CD4-positive, alpha-beta T cell (primary cell): ENCODE measurements at regions not wholly inside any gene's neighbourhood (a gene's known extent, or its start where the extent isn't known, plus 50 kb on each side); places are given as distances from the start of the nearest gene placed in this dataset.

ENCODE experiments used
- ATAC-seq: fragments of 200-7000 bp; cut with Tn5 transposase; one replicate; pipeline ENCODE4 v1.10.0; 2022; ENCODE audit warnings: mild to moderate bottlenecking; ENCODE audit not compliant: poor library complexity
- CTCF ChIA-PET: fragments of 350-600 bp; sonication (Branson Sonifier 250); formaldehyde crosslinking; loops from one replicate; lab custom pipeline; 2021; ENCODE audit warnings: antibody characterized with exemption, inconsistent platforms; lab: Charles Lee
- POLR2A ChIA-PET: fragments of 350-600 bp; sonication (Branson Sonifier 250); formaldehyde crosslinking; loops from one replicate; lab custom pipeline; 2021; ENCODE audit warnings: antibody characterized with exemption, inconsistent platforms; lab: Charles Lee
- DNase-seq, 14 experiments: peaks; one replicate each; pipeline ENCODE4 v3.0.0-alpha.2; 2013 to 2020; ENCODE audit warnings: mixed read lengths in 2 of 14
- H3K27ac ChIP-seq, 2 donors: one replicate each; pipeline versions ENCODE4 v1.5.1 to v1.7.0; 2013; ENCODE audit warnings: low read length in 2 of 2, low read depth in 1 of 2, mild to moderate bottlenecking in 1 of 2
- H3K27me3 ChIP-seq, 2 experiments: 1 replicate in 1 of 2; 2 replicates in 1 of 2; pipeline versions ENCODE4 v1.6.1 to v1.7.0; 2013; ENCODE audit warnings: low read length in 2 of 2, control low read depth in 1 of 2, mild to moderate bottlenecking in 1 of 2, moderate library complexity in 1 of 2; ENCODE audit not compliant: insufficient read depth in 2 of 2, control insufficient read depth in 1 of 2
- H3K36me3 ChIP-seq: one replicate; pipeline ENCODE4 v1.6.1; 2013; ENCODE audit warnings: low read length, control low read depth; ENCODE audit not compliant: insufficient read depth
- H3K4me1 ChIP-seq: one replicate; pipeline ENCODE4 v1.6.1; 2013; ENCODE audit warnings: low read length, control low read depth; ENCODE audit not compliant: insufficient read depth
- H3K4me3 ChIP-seq: one replicate; pipeline ENCODE4 v1.5.1; 2013; ENCODE audit warnings: mild to moderate bottlenecking, low read length, moderate library complexity
- H3K9me3 ChIP-seq, 2 experiments: 1 replicate in 1 of 2; 2 replicates in 1 of 2; pipeline versions ENCODE4 v1.6.1 to v1.7.0; 2013; ENCODE audit warnings: low read length in 2 of 2, mild to moderate bottlenecking in 2 of 2, control low read depth in 1 of 2, moderate library complexity in 1 of 2; ENCODE audit not compliant: control insufficient read depth in 1 of 2, insufficient read depth in 1 of 2
- H3K27ac Mint-ChIP-seq: one replicate; pipeline ENCODE4 v1.8.0; 2020; ENCODE audit warnings: mixed read lengths
- H3K27me3 Mint-ChIP-seq: one replicate; pipeline ENCODE4 v1.8.0; 2021; ENCODE audit warnings: mixed read lengths
- H3K36me3 Mint-ChIP-seq: one replicate; pipeline ENCODE4 v1.8.0; 2021; ENCODE audit warnings: low read depth, mixed read lengths
- H3K4me1 Mint-ChIP-seq: one replicate; pipeline ENCODE4 v1.8.0; 2021; ENCODE audit warnings: low read depth, mixed read lengths
- H3K4me3 Mint-ChIP-seq: one replicate; pipeline ENCODE4 v1.8.0; 2020; ENCODE audit warnings: mild to moderate bottlenecking, mixed read lengths
- H3K9me3 Mint-ChIP-seq: one replicate; pipeline ENCODE4 v1.8.0; 2020; ENCODE audit warnings: mixed read lengths
- CTCF ChIP-seq: fragments of 200-600 bp; IDR thresholded peaks from one replicate; pipeline ENCODE4 v1.8.0; 2022; ENCODE audit warnings: antibody characterized with exemption, mild to moderate bottlenecking
- intact Hi-C, 2 experiments: fragments of 100-400 bp; cut with DNase I in 1 of 2; cut with micrococcal nuclease in 1 of 2; formaldehyde crosslinking; loops; one replicate each; pipeline versions ENCODE4 v1.15.1 to v1.9.0; 2023 to 2025; cut with DNase I, micrococcal nuclease

DNA sequence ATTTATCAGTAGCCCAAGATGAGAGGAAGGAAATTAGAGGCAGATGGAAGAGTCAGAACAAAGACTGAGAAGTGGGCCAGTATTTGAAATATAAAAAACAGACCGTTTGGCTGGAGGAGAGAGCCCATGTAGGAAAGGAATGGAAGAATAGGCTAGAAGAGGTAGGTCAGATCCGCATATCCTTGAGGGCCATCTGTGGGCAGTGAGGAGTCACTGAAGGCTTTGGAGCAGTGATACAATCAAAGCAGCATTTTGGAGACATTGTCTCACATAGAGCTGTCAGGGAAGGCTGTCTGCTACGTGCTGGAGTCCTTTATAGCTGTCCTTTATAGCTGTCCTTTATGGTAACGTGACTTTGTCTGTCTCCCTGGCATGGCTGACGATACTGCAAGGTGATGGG is 92.0 kb upstream of the VEPH1 start:
- H3K36me3 ChIP-seq = no peaks in the 10 kb centered on the region
- POLR2A ChIA-PET = no interaction called here
- H3K27me3 Mint-ChIP-seq = peaks cover 24% of the 10 kb centered on the region
- no peak overlapping the region for H3K4me3 ChIP-seq
- ATAC-seq (no peak), DNase-seq (no peak)
- no peaks in the 10 kb centered on the region for H3K4me1 Mint-ChIP-seq
- CTCF ChIA-PET = no interaction called here
- no peaks in the 10 kb centered on the region for H3K36me3 Mint-ChIP-seq
- H3K9me3 ChIP-seq = no peaks in the 10 kb centered on the region
- intact Hi-C loops = no loop called here
- H3K27me3 ChIP-seq = peaks cover 3 to 11% of the 10 kb centered on the region in 2 experiments
- H3K9me3 Mint-ChIP-seq = no peaks in the 10 kb centered on the region
- H3K27ac ChIP-seq = no peak overlapping the region
- H3K27ac Mint-ChIP-seq = no peak overlapping the region
- no peak for TF ChIP-seq CTCF
- H3K4me1 ChIP-seq = no peaks in the 10 kb centered on the region
- H3K4me3 Mint-ChIP-seq = no peak overlapping the region

GRCh38 chr3:157594413-157594812 is 91.2 kb upstream of the VEPH1 start:
- no peak for ATAC-seq
- Histone ChIP-seq H3K27ac (no peak overlapping the region), H3K4me3 (no peak overlapping the region), H3K27me3 (peaks cover 3 to 11% of the 10 kb centered on the region in 2 experiments), H3K4me1 (no peaks in the 10 kb centered on the region), H3K9me3 (no peaks in the 10 kb centered on the region), H3K36me3 (no peaks in the 10 kb centered on the region)
- CTCF ChIA-PET = interaction anchor here (0.7 kb wide), 1 partner anchor 18 kb away, joined by 4 read pairs; no protein-coding TSS in a partner anchor
- no peak for TF ChIP-seq CTCF
- no peak overlapping the region for H3K4me3 Mint-ChIP-seq
- no peak for DNase-seq
- H3K27ac Mint-ChIP-seq = no peak overlapping the region
- intact Hi-C loops = no loop called here
- peaks cover 29% of the 10 kb centered on the region for H3K27me3 Mint-ChIP-seq
- H3K4me1 Mint-ChIP-seq = no peaks in the 10 kb centered on the region
- POLR2A ChIA-PET = no interaction called here
- no peaks in the 10 kb centered on the region for H3K36me3 Mint-ChIP-seq
- no peaks in the 10 kb centered on the region for H3K9me3 Mint-ChIP-seq

DNA sequence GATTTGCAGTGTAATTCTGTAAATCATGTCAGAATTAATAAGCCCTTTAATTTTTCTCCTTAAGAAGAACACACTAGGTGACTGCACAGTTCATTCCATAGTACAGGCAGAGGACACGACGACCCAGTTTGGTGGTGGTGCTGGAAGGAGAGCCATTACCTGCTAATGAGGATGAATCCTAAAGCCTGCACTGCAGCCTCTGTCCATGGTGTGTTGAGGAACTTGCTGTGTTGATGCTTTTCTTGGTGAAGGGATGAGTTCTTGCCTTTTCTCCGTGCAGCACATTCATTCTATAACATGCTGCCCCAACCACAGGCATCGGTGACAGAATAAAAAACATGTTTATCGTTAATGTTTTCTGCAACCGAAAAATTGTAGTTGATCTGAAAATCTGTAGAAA is 89.6 kb upstream of the VEPH1 start:
- no peak for DNase-seq
- Histone ChIP-seq H3K36me3 (no peaks in the 10 kb centered on the region), H3K4me1 (no peaks in the 10 kb centered on the region), H3K4me3 (no peak overlapping the region), H3K27ac (no peak overlapping the region), H3K9me3 (no peaks in the 10 kb centered on the region), H3K27me3 (peaks cover 3 to 11% of the 10 kb centered on the region in 2 experiments)
- POLR2A ChIA-PET = no interaction called here
- TF ChIP-seq CTCF = no peak
- Mint-ChIP-seq H3K9me3 (no peaks in the 10 kb centered on the region), H3K27me3 (peaks cover 31% of the 10 kb centered on the region), H3K4me3 (no peak overlapping the region), H3K36me3 (no peaks in the 10 kb centered on the region), H3K27ac (no peak overlapping the region), H3K4me1 (no peaks in the 10 kb centered on the region)
- intact Hi-C loops = no loop called here
- CTCF ChIA-PET = no interaction called here
- ATAC-seq = no peak
